ENCODE measurements at regions not wholly inside any gene's neighbourhood (a gene's known extent, or its start where the extent isn't known, plus 50 kb on each side); places are given as distances from the start of the nearest gene placed in this dataset.
"Not testable (repeated sequence)": the region's sequence is repeated elsewhere in the genome, so short reads cannot be mapped to it uniquely, and the experiment has no call there.

DNA sequence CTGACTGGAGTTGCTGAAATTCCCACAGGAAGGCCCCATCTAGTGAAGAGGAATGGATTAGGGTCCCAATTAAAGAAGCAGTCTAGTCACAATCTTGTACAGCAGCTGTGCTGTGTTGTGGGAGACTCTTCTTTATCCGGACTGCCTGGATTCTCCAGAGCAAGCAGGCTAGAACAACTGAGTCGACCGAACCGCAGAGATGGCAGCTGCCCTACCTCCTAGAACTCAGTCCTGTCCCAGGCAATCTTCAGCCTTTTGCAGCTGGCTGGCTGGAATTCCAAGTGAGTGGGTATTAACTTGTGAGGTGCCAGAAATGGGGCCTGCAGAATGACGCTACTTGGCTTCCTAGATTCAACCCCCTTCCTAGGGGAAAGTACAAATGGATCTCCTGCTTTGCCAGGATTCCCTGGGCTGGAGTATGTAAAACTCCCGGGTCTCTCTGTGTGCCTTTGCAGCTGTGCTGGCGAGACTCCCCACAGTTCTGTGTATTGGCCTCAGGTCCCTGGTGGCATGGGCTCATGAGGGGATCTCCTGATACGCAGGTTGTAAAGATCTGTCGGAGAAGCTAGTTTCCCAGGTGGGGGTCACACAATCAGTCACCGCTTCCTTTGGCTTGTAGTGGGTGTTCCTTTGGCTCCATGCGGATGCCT, 1952.6 kb upstream of the LRRTM1 start:
- no peak for DNase-seq (ENCODE audit: low read depth, low spot score)

DNA sequence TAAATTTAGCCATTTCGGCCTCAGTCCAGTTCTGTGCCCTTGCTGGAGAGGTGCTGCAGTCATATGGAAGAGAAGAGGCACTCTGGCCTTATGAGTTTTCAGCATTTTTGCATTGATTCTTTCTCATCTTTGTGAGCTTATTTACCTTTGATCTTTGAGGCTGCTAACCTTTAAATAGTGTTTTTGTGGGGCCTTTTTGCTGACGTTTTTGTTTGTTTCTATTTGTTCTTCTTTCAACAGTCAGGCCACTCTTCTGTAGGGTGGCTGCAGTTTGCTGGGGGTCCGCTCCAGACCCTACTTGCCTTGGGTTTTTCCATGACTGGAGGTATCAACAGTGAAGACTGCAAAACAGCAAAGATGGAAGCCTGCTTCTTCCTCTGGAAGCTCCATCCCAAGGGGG, 1951.7 kb upstream of the LRRTM1 start:
- DNase-seq (ENCODE audit: low read depth, low spot score): no peak

- no peak for DNase-seq (ENCODE audit: low read depth, low spot score)
Observed at GRCh38 chr2:82254728-82255127, 1950.2 kb upstream of the LRRTM1 start.

- DNase-seq (ENCODE audit: low read depth, low spot score): no peak
Observed at GRCh38 chr2:82246220-82246775, 1941.7 kb upstream of the LRRTM1 start.

- no peak for DNase-seq (ENCODE audit: low read depth, low spot score)
Observed at GRCh38 chr2:82239176-82239575, 1934.6 kb upstream of the LRRTM1 start.

DNA sequence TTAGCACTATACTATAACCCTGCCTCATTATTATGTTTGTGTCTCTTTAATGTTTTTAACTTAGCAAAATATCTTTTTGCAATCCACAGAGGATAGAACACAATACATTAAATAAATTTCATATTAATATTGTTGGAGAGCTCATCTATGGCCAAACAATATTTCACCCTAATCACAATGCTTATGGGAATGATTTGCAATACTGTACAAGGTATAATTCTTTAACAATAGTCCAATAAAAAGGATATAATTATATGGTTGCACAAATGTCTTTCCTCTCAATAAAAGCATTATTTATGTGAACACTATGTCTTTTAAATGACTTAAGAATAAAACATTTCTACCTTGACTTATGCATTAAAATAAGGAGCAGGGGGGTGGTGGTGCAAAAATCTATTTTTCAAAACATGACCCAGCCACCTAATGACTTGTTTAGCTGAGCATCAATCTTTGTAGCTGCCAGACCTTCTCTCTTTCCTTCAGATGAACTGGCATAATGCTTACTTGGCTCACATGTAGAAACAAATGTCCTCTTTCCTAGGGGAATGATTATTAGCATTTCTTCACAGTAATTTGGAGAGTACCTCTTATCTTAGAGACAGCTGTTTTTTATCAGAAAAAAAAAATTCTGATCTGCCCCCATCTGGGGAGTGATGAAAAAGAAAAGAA, 1933.6 kb upstream of the LRRTM1 start:
- DNase-seq (ENCODE audit: low read depth, low spot score): no peak

- no peak for DNase-seq (ENCODE audit: low read depth, low spot score)
Observed at GRCh38 chr2:82234283-82234874, 1929.8 kb upstream of the LRRTM1 start.

DNA sequence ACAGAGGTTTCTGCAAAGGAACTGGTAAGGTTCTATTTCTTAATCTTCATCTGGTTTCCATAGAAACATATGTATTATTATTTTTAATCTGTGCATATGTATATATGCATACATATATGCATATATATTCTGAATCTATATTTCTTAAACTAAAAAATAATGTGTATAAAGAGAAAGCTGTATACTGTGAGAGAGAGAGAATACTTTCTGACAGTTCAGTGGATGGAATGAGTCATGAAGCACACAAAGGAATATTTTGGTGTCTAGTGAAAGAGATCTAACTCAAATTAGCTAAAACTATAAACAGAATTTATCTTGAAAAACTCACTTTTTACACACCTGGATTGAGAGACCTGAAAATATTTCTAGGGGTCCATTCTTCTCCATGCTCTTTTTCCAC, 1929.3 kb upstream of the LRRTM1 start:
- DNase-seq (ENCODE audit: low read depth, low spot score): no peak

- no peak for DNase-seq (ENCODE audit: low read depth, low spot score)
Observed at GRCh38 chr2:82230406-82230805, 1925.9 kb upstream of the LRRTM1 start.

DNA sequence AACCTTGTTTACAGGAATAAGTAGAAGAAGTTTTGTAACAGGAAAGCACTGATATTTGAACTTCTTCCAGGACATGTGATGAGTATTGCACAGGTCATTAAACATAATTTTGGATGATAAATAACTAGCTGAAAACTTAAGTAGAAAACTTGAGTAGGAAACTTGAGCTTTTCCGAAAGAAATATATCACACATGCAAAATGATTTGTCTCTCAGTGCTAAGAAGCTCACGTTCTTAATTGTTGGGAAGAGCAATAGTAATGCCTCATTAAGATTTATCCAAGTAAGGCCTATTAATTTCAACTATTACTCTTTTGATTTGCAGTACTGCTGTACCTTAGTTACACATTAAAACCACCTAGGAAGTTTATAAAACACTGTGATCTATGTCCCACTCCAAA, 1921.9 kb upstream of the LRRTM1 start:
- no peak for DNase-seq (ENCODE audit: low read depth, low spot score)

DNA sequence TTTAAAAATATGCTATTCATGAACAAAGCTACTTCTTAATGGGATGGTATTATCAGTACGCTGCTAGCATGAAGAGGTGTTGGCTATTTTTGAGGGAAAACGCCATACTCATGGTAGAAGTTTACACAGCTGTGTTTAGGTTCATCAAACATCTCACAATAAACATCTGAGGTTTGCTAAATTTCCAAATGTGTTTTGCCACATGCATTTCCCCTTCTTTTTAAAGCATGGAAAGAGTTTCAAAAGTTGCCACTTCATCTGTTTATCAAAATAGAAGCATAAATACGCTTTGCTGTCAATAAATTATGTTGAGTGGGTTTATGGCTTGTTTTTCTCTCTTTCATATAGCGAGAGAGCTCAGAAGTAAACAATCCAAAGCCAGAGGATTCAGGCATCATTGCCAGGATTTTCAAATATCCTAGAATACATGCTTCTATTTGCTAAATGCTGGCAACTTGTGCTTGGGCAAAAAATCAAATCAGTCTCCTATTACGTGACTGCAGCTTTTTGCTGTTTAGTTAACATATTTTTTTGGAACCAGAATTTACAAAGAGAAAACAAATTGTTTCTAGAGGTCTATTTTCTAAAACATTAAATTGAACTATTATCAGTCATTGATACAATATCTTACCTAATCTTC, 1919.9 kb upstream of the LRRTM1 start:
- DNase-seq (ENCODE audit: low read depth, low spot score): no peak

- no peak for DNase-seq (ENCODE audit: low read depth, low spot score)
Observed at GRCh38 chr2:82215212-82215611, 1910.7 kb upstream of the LRRTM1 start.

DNA sequence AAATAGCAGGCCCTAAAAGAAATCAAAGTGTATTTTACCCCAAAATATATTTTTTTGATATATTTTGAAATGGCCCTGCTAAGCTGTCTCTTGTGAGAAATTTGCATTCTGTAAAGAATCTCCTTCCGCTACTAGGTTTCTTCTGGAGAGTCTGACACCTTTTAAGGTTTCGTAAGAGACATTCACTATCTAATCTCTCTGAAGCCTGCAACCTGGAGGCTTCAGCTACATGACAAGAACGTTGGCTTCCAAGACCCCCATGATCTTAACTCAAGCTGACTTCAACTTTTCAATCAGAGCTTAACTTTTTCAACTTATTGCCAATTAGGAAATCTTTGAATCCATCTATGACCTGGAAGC, 1894.9 kb upstream of the LRRTM1 start:
- no peak for DNase-seq (ENCODE audit: low read depth, low spot score)

DNA sequence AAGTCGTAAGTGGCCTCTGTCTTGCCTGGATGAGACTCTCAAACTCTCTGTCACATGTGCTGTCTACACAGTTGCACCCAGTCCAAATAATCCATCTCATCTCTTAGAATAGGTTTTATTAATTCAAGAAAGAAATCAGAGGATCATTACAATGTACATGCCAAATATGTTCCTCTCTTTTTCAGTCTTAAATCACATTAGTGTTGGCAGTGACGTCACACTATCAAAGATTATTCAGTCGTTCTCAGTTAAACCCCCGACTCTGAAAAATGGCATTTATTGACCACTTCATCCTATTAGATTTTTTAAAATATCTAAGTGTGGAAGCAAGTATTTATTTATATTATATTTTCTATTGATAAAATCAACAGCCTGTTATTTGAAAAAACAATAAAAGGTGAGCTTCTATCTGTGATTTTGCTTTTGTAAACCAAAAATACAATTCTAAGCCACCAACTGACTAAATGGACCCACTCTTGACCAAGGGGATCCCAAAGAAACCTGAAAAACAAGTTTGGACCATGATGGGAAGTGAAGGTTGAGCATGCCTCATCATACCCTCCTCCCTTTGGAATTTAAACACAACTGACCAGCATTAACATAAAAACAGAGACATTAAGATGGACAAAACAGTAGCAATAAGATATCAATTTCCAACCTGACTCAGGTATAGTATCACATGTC, 1894.4 kb upstream of the LRRTM1 start:
- DNase-seq (ENCODE audit: low read depth, low spot score): no peak

DNA sequence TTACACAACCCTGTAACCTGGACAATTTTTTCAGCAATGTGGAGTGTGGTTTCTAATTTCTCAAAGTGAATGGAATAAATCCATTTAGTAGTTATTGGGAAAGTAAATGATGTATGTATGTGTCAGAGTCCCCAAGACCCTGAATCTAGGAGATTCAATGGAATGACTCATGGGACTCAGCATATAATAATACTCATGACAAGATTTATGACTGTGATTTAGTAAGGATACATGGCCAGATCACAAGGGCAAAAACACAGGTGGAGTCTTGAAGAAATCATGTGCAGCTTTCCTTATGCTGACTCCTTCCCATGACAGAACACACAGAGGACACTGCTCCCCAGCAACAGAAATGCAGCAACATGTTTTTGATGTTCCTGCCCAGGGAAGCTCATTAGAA, 1877.7 kb upstream of the LRRTM1 start:
- DNase-seq (ENCODE audit: low read depth, low spot score): no peak

DNA sequence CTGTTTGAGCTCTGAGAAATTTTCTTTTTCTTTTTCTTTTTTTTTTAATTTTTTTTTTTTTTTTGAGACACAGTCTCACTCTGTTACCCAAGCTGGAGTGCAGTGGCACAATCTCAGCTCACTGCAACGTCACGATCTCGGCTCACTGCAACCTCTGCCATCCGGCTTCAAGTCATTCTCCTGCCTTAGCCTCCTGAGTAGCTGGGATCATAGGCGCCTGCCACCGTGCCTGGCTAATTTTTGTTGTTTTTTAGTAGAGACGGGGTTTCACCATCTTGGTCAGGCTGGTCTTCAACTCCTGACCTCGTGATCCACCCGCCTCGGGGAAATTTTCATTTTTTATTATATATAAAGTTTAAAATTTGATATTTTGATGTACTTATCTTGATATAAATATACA, 1870.7 kb upstream of the LRRTM1 start:
- DNase-seq (ENCODE audit: low read depth, low spot score): not testable (repeated sequence)

GRCh38 chr2:82172483-82172882, 1867.9 kb upstream of the LRRTM1 start:
- DNase-seq (ENCODE audit: low read depth, low spot score): no peak

- DNase-seq (ENCODE audit: low read depth, low spot score): no peak
Observed at GRCh38 chr2:82169379-82169778, 1864.8 kb upstream of the LRRTM1 start.

DNA sequence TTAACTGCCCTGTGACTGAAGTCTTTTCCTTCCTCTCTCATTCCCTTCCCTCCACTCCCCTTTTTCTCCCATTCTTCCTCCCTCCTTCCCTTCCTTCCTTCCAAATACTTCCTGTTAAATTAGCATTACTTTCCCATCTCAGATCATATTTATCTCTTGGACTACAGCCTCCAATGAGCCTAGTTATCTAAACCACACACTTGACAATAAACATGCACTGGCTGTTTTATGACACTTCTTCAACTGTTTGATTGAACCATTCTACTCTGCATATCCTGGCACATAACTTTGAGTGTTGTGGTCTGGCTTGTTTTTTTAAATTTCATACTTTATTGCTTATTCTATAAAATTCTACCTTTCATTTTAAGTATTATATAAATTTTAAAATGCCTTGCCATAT, 1860.8 kb upstream of the LRRTM1 start:
- no peak for DNase-seq (ENCODE audit: low read depth, low spot score)

DNA sequence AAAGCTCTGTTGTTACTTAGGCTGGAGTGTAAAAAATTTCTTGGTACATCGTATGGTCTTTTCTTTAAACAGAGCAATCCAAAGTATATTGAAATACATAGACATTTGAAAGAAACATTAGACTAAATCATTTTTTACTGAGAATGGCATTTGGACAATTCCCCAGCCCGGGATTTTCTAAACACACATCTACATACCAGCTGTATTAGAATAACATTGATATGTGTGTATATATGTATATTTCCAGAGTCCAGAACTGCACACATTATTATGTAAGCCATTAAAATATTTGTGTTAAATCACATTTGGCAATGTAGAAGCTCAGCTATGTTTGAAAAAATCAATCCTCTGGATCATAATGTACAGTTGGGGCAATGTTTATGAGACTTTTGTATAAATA, 1853.6 kb upstream of the LRRTM1 start:
- no peak for DNase-seq (ENCODE audit: low read depth, low spot score)

GRCh38 chr2:82155469-82155868, 1850.9 kb upstream of the LRRTM1 start:
- no peak for DNase-seq (ENCODE audit: low read depth, low spot score)

DNA sequence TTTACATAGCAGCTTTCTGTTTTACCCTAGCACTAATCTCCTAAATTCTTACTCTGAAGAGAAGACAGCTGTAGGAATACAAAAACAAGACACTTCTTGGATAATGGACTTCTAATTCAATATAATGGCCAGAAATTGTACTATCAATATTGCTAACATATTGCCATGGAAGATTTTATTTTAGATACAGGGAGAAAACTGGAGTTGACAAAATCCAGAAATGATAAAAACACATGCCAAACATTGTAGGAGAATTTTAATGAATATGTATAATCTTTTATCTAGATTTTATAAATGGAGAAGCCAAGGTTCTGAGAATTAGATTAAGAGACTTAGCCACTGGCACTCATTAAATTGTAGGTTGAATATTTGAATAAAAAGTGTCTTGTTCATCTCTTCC, 1838.8 kb upstream of the LRRTM1 start:
- DNase-seq (ENCODE audit: low read depth, low spot score): no peak

Measured in activated CD4-positive, CD25-positive, alpha-beta regulatory T cell treated with anti-CD3 and anti-CD28 coated beads, Interleukin-2, amount 50 U/mL, for 16 hours (primary cell).